NCI-H1436 treated with DMSO at 0.1 percent for 48 hours (cell line): ENCODE measurements at regions not wholly inside any gene's neighbourhood (a gene's known extent, or its start where the extent isn't known, plus 50 kb on each side); places are given as distances from the start of the nearest gene placed in this dataset.

Source experiments
- DNase-seq: peaks from one replicate; lab custom pipeline; 2025; lab: John Stamatoyannopoulos, UW

GRCh38 chr15:61624950-61625349, 395.8 kb upstream of the RORA start:
- DNase-seq, result no peak

- no peak for DNase-seq
Observed at GRCh38 chr15:61623746-61624145, 394.6 kb upstream of the RORA start.

- DNase-seq, result no peak
Observed at GRCh38 chr15:61621865-61622264, 392.8 kb upstream of the RORA start.

GRCh38 chr15:61621146-61621545, 392.0 kb upstream of the RORA start:
- peak; percentile 13 for DNase-seq

- DNase-seq, result no peak
Observed at GRCh38 chr15:61620151-61620550, 391.0 kb upstream of the RORA start.

- DNase-seq, result no peak
Observed at GRCh38 chr15:61613729-61614128, 384.6 kb upstream of the RORA start.

- DNase-seq, result no peak
Observed at GRCh38 chr15:61613138-61613537, 384.0 kb upstream of the RORA start.

- DNase-seq, result no peak
Observed at GRCh38 chr15:61612111-61612510, 383.0 kb upstream of the RORA start.

- DNase-seq, result no peak
Observed at GRCh38 chr15:61605343-61605742, 376.2 kb upstream of the RORA start.

GRCh38 chr15:61598655-61599054, 369.6 kb upstream of the RORA start:
- DNase-seq, result no peak

GRCh38 chr15:61584410-61584809, 355.3 kb upstream of the RORA start:
- DNase-seq, result no peak

- no peak for DNase-seq
Observed at GRCh38 chr15:61582092-61582491, 353.0 kb upstream of the RORA start.

- DNase-seq, result no peak
Observed at GRCh38 chr15:61575597-61575996, 346.5 kb upstream of the RORA start.

- no peak for DNase-seq
Observed at GRCh38 chr15:61571026-61571425, 341.9 kb upstream of the RORA start.

GRCh38 chr15:61564785-61565184, 335.7 kb upstream of the RORA start:
- no peak for DNase-seq

- no peak for DNase-seq
Observed at GRCh38 chr15:61558172-61559136, 329.4 kb upstream of the RORA start.

- DNase-seq, result no peak
Observed at GRCh38 chr15:61556037-61556648, 327.0 kb upstream of the RORA start.

GRCh38 chr15:61549727-61550126, 320.6 kb upstream of the RORA start:
- no peak for DNase-seq

GRCh38 chr15:61545763-61546162, 316.7 kb upstream of the RORA start:
- no peak for DNase-seq

GRCh38 chr15:61541516-61541915, 312.4 kb upstream of the RORA start:
- no peak for DNase-seq

GRCh38 chr15:61537337-61537736, 308.2 kb upstream of the RORA start:
- DNase-seq, result no peak

GRCh38 chr15:61534986-61535385, 305.9 kb upstream of the RORA start:
- DNase-seq, result no peak

GRCh38 chr15:61530769-61531168, 301.7 kb upstream of the RORA start:
- DNase-seq, result no peak

GRCh38 chr15:61528581-61528910, 299.4 kb upstream of the RORA start:
- DNase-seq, result no peak
